ENCODE measurements at regions not wholly inside any gene's neighbourhood (a gene's known extent, or its start where the extent isn't known, plus 50 kb on each side); places are given as distances from the start of the nearest gene placed in this dataset.

GRCh38 chr6:128642132-128642531, 121.7 kb upstream of the PTPRK start:
- no peak for TF ChIP-seq TEAD4 (IDR thresholded peaks at IDR 0.05)
- no peak for TF ChIP-seq TCF12 (IDR thresholded peaks at IDR 0.05; ENCODE audit: low read depth)
- TF ChIP-seq EGR1 (IDR thresholded peaks at IDR 0.05): no peak
- no peak for TF ChIP-seq REST (IDR thresholded peaks at IDR 0.05; ENCODE audit: low read depth)

Data from Ishikawa (cell line).